Heart left ventricle (tissue), 13 donors: ENCODE measurements at regions not wholly inside any gene's neighbourhood (a gene's known extent, or its start where the extent isn't known, plus 50 kb on each side); places are given as distances from the start of the nearest gene placed in this dataset.
"Not testable (repeated sequence)": the region's sequence is repeated elsewhere in the genome, so short reads cannot be mapped to it uniquely, and the experiment has no call there.

Source experiments
- CTCF ChIP-seq, 12 donors: fragments of 200-600 bp; sonication (generic) in 4 of 12; IDR thresholded peaks; one replicate each; pipeline versions ENCODE4 v1.5.0 to v1.8.0; 2018 to 2022; ENCODE audit warnings: antibody characterized with exemption in 12 of 12, mild to moderate bottlenecking in 5 of 12
- POLR2A ChIP-seq, 2 donors: fragments of 450-650 bp; IDR thresholded peaks; one replicate each; pipeline ENCODE4 v1.6.1; 2017; ENCODE audit warnings: antibody characterized with exemption in 2 of 2, mild to moderate bottlenecking in 2 of 2, moderate library complexity in 2 of 2
- donor health status: ischemic (EF 13 %, LVEDD 7.1; RV severe dilation, severe dysfunction).
- donor health status: DM: no; HTN: yes; CAD: no.
- donor health status: DM: no; HTN: no; CAD: no.
- donor health status: ischemic (EF 25% LVEDD 6.9; RV normal size, moderate dysfunction).
- donor health status: ischemic (EF 25% LVEDD 5.7; RV mildly dilated, moderate dysfunction).
- donor health status: ischemic (EF 35%, LVEDD 5.7; RV mildly dilated, moderate dysfunction).
- donor health status: nonischemic (EF 11% LVEDD 7.7; RV severe dilation, severe dysfunction).
- donor health status: DM: yes; HTN: yes; CAD: no.
- donor health status: PGD.
- donor health status: ischemic (EF 29% LVEDD 5.4; RV normal size, mild dysfunction).
- donor health status: nonischemic (EF 23%, LVEDD 6.1; RV moderate dilation, normal function).

GRCh38 chr15:60295901-60296300 is 101.9 kb downstream of the ANXA2 start:
- not testable (repeated sequence) for TF ChIP-seq CTCF, POLR2A (IDR thresholded peaks at IDR 0.05)
